ENCODE measurements at regions not wholly inside any gene's neighbourhood (a gene's known extent, or its start where the extent isn't known, plus 50 kb on each side); places are given as distances from the start of the nearest gene placed in this dataset.
"Not testable (repeated sequence)": the region's sequence is repeated elsewhere in the genome, so short reads cannot be mapped to it uniquely, and the experiment has no call there.

DNA sequence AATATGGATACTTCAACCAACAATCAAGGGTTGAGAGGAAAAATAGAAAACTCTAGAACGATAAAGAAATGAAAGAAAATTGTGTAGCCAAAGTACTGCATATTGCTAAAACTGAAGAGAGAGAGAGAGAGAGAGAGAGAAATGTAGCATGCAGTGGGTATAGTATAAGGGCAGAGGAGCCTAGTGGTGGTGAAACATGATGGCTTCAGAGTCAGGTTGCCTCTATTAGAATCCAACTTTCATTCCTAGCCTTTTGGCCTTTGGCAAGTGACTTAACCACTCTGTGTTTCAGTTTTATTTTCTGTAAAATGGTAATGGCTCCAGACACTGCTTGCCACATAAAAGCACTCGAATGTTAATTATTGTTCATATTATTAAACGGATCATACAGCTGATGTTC is 71.2 kb upstream of the NAF1 start:
- no peaks in the 10 kb centered on the region for H3K36me3 Mint-ChIP-seq
- peaks cover 9% of the 10 kb centered on the region for H3K27me3 Mint-ChIP-seq
- no peak overlapping the region for H3K27ac Mint-ChIP-seq
- peaks cover 12% of the 10 kb centered on the region for H3K9me3 Mint-ChIP-seq
- ChIA-PET CTCF (interaction anchor here (0.6 kb wide), 1 partner anchor 35 kb away, joined by 3 read pairs; no protein-coding TSS in a partner anchor), POLR2A (no interaction called here)
- no peak overlapping the region for H3K4me3 Mint-ChIP-seq
- no peaks in the 10 kb centered on the region for H3K4me1 Mint-ChIP-seq (ENCODE audit: low read depth)
- intact Hi-C loops (cut with micrococcal nuclease), result no loop called here
- DNase-seq, result no peak

DNA sequence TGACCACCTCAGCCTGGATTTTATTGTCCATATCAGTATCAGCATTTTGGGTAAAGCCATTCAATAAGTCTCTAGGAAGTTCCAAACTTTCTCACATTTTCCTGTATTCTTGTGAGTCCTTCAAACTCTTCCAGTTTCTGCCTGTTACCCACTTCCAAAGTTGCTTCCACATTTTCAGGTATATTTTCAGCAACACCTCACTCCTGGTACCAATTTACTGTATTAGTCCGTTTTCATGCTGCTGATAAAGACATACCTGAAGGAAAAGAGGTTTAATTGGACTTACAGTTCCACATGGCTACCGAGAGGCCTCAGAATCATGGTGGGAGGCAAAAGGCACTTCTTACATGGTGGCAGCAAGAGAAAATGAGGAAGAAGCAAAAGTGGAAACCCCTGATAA is 69.7 kb upstream of the NAF1 start:
- CTCF ChIA-PET; H3K27me3 Mint-ChIP-seq; DNase-seq; H3K36me3 Mint-ChIP-seq; H3K4me3 Mint-ChIP-seq; H3K27ac Mint-ChIP-seq; H3K4me1 Mint-ChIP-seq (ENCODE audit: low read depth); intact Hi-C loops (cut with micrococcal nuclease); POLR2A ChIA-PET: not testable (repeated sequence)
- H3K9me3 Mint-ChIP-seq, result peaks cover 12% of the 10 kb centered on the region

DNA sequence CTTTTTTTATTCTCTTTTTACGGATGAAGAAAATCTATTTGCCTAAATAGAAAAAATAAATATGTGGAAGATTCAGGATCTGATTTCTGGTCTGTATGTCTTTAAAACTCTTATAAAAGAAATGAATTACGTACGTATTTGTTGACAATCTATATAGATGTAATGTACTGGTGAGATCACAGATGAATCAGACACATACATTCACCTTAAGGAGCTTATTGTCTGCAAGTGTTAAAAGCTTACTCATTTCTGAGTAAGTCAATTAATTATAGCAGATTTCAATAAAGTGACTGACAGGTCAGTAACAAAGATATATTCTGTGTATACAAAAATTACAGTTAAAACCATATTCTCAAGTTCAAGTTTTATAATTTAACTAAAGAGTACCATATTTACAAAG is 66.6 kb upstream of the NAF1 start:
- H3K27me3 Mint-ChIP-seq, result peaks cover 1% of the 10 kb centered on the region
- no peak overlapping the region for H3K4me3 Mint-ChIP-seq
- no peak overlapping the region for H3K27ac Mint-ChIP-seq
- no peaks in the 10 kb centered on the region for H3K4me1 Mint-ChIP-seq (ENCODE audit: low read depth)
- no peak for DNase-seq
- H3K9me3 Mint-ChIP-seq, result peaks cover 12% of the 10 kb centered on the region
- no peaks in the 10 kb centered on the region for H3K36me3 Mint-ChIP-seq
- ChIA-PET CTCF (no interaction called here), POLR2A (no interaction called here)
- intact Hi-C loops (cut with micrococcal nuclease), result no loop called here

DNA sequence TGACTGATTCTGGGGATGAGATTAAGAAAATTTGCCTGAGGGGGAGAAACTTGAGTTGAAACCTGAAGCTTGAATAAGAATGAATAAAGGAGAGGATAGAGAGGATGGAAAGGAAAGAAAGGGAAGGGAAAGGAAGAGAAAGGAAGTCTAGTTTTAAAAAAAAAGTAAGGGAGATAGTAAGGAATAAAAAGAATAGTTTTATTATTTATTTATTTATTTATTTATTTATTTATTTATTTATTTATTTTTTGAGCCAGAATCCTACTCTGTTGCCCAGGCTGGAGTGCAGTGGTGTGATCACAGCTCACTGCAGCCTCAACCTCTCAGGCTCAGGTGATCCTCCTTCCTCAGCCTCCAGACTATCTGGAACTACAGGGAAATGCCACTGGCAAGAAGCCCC is 62.0 kb upstream of the NAF1 start:
- H3K4me3 Mint-ChIP-seq, result no peak overlapping the region
- intact Hi-C loops (cut with micrococcal nuclease), result loop anchor here (10.0 kb wide), 1 partner anchor 56 kb away; no protein-coding TSS in a partner anchor
- H3K4me1 Mint-ChIP-seq (ENCODE audit: low read depth), result no peaks in the 10 kb centered on the region
- peaks cover 5% of the 10 kb centered on the region for H3K9me3 Mint-ChIP-seq
- no peaks in the 10 kb centered on the region for H3K36me3 Mint-ChIP-seq
- DNase-seq, result no peak
- H3K27me3 Mint-ChIP-seq, result no peaks in the 10 kb centered on the region
- ChIA-PET CTCF (interaction anchor here (0.6 kb wide), 1 partner anchor 38 kb away, joined by 3 read pairs; no protein-coding TSS in a partner anchor), POLR2A (no interaction called here)
- H3K27ac Mint-ChIP-seq, result no peak overlapping the region

DNA sequence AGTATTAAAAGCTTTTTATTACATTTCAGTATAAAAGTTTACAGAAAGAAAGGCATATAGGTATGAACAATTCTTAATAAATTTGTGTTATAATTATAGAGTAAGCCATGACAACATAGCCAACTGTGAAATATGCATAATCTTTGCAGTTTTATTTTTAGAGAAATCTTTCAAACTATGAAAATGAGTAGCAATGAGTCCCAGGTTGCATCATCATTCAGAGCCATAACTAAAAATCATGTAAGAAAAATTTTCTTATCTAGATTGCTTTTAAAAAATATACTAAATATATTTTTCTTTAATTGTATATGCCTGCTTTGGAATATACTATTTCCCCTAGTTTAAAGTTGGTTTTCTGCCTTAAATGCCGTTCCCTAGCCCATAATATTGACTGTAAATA is 54.8 kb upstream of the NAF1 start:
- ChIA-PET POLR2A (no interaction called here), CTCF (no interaction called here)
- no peaks in the 10 kb centered on the region for H3K36me3 Mint-ChIP-seq
- DNase-seq, result no peak
- no peaks in the 10 kb centered on the region for H3K9me3 Mint-ChIP-seq
- H3K27ac Mint-ChIP-seq, result no peak overlapping the region
- peaks cover 5% of the 10 kb centered on the region for H3K27me3 Mint-ChIP-seq
- H3K4me3 Mint-ChIP-seq, result no peak overlapping the region
- intact Hi-C loops (cut with micrococcal nuclease), result loop anchor here (10.0 kb wide), 1 partner anchor 63 kb away; no protein-coding TSS in a partner anchor
- no peaks in the 10 kb centered on the region for H3K4me1 Mint-ChIP-seq (ENCODE audit: low read depth)

DNA sequence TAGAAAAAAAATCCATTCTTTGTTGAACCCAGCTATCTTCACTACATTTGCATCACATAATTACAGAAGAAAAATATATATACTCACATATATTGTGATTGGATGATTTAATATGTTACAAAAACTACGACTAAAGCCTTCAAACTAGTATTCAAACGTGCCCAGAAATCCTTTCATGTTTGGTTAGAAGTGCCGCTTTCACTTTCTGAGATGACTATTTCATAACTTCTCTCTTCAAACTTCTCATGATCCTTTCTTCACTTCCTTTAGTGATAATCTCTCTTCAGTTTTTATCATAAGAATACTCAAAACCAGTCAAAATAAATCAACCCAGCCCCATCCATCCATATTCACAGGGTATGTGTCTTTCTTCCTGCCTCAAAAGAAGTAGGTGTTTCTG is 50.8 kb upstream of the NAF1 start:
- ChIA-PET POLR2A (no interaction called here), CTCF (no interaction called here)
- Mint-ChIP-seq H3K27ac (no peak overlapping the region), H3K9me3 (no peaks in the 10 kb centered on the region), H3K36me3 (no peaks in the 10 kb centered on the region), H3K27me3 (peaks cover 5% of the 10 kb centered on the region), H3K4me1 (ENCODE audit: low read depth) (no peaks in the 10 kb centered on the region), H3K4me3 (no peak overlapping the region)
- intact Hi-C loops (cut with micrococcal nuclease), result no loop called here
- DNase-seq, result no peak

All from activated CD4-positive, alpha-beta memory T cell treated with anti-CD3 and anti-CD28 coated beads for 36 hours (primary cell).